Activated CD4-positive, alpha-beta T cell treated with anti-CD3 and anti-CD28 coated beads for 24 hours (primary cell): ENCODE measurements at regions not wholly inside any gene's neighbourhood (a gene's known extent, or its start where the extent isn't known, plus 50 kb on each side); places are given as distances from the start of the nearest gene placed in this dataset.

Experiments
- DNase-seq, 2 donors: peaks; one replicate each; pipeline ENCODE4 v3.0.0-alpha.2; 2020; ENCODE audit warnings: low read depth in 2 of 2

- no peak for DNase-seq
Measured at GRCh38 chr15:93282808-93283207, 193.8 kb upstream of the RGMA start.

GRCh38 chr15:93278783-93279182, 189.8 kb upstream of the RGMA start:
- no peak for DNase-seq

GRCh38 chr15:93278006-93278405, 189.0 kb upstream of the RGMA start:
- DNase-seq: no peak

GRCh38 chr15:93274257-93274656, 185.2 kb upstream of the RGMA start:
- no peak for DNase-seq

- no peak for DNase-seq
Measured at GRCh38 chr15:93271871-93272270, 182.9 kb upstream of the RGMA start.

- no peak for DNase-seq
Measured at GRCh38 chr15:93270937-93271467, 182.0 kb upstream of the RGMA start.

- DNase-seq: no peak
Measured at GRCh38 chr15:93268066-93268465, 179.1 kb upstream of the RGMA start.

GRCh38 chr15:93266291-93266690, 177.3 kb upstream of the RGMA start:
- DNase-seq: no peak

GRCh38 chr15:93265111-93265556, 176.1 kb upstream of the RGMA start:
- DNase-seq: no peak

- DNase-seq: no peak
Measured at GRCh38 chr15:93261845-93262244, 172.8 kb upstream of the RGMA start.

- DNase-seq: no peak
Measured at GRCh38 chr15:93257920-93258319, 168.9 kb upstream of the RGMA start.

GRCh38 chr15:93253681-93254080, 164.7 kb upstream of the RGMA start:
- DNase-seq: no peak

- no peak for DNase-seq
Measured at GRCh38 chr15:93252780-93253179, 163.8 kb upstream of the RGMA start.

GRCh38 chr15:93250950-93251349, 161.9 kb upstream of the RGMA start:
- no peak for DNase-seq

- DNase-seq: no peak
Measured at GRCh38 chr15:93250209-93250608, 161.2 kb upstream of the RGMA start.

GRCh38 chr15:93249623-93250022, 160.6 kb upstream of the RGMA start:
- DNase-seq: no peak

- DNase-seq: no peak
Measured at GRCh38 chr15:93247466-93248121, 158.6 kb upstream of the RGMA start.

- DNase-seq: no peak
Measured at GRCh38 chr15:93246266-93247242, 157.5 kb upstream of the RGMA start.

GRCh38 chr15:93245661-93246042, 156.6 kb upstream of the RGMA start:
- DNase-seq: no peak

GRCh38 chr15:93244696-93245660, 156.0 kb upstream of the RGMA start:
- no peak for DNase-seq

GRCh38 chr15:93243573-93243972, 154.6 kb upstream of the RGMA start:
- no peak for DNase-seq
